ENCODE measurements at regions not wholly inside any gene's neighbourhood (a gene's known extent, or its start where the extent isn't known, plus 50 kb on each side); places are given as distances from the start of the nearest gene placed in this dataset.

GRCh38 chr6:164409309-164410009 is 899.9 kb downstream of the C6orf118 start:
- TF ChIP-seq ZFP30 (CRISPR knock-in tag; IDR thresholded peaks at IDR 0.05) (no peak), PATZ1 (CRISPR knock-in tag; IDR thresholded peaks at IDR 0.05; ENCODE audit: borderline replicate concordance) (no peak), CREB5 (CRISPR knock-in tag; IDR thresholded peaks at IDR 0.05; ENCODE audit: low read depth) (no peak), RARB (CRISPR knock-in tag; IDR thresholded peaks at IDR 0.05) (no peak), ZC3H10 (CRISPR knock-in tag; IDR thresholded peaks at IDR 0.05) (no peak), OSR1 (CRISPR knock-in tag; IDR thresholded peaks at IDR 0.05) (no peak), ZNF8 (CRISPR knock-in tag; IDR thresholded peaks at IDR 0.05) (no peak), TCF4 (CRISPR knock-in tag; IDR thresholded peaks at IDR 0.05; ENCODE audit: borderline replicate concordance) (no peak), BACH2 (CRISPR knock-in tag; IDR thresholded peaks at IDR 0.05; ENCODE audit: borderline replicate concordance) (no peak), SNAI2 (CRISPR knock-in tag; IDR thresholded peaks at IDR 0.05) (no peak), ESRRG (CRISPR knock-in tag; IDR thresholded peaks at IDR 0.05) (no peak), ZNF565 (CRISPR knock-in tag; conservative IDR thresholded peaks at IDR 0.05; ENCODE audit: low read depth) (no peak), CSDC2 (CRISPR knock-in tag; IDR thresholded peaks at IDR 0.05) (no peak)

Data from SK-N-SH treated with all-trans-retinoic acid at 6 μM for 48 hours (cell line).